CD4-positive, alpha-beta T cell treated with Interleukin-12 subunit alpha and Interleukin-12 subunit beta, for 1 hour (primary cell): ENCODE measurements at regions not wholly inside any gene's neighbourhood (a gene's known extent, or its start where the extent isn't known, plus 50 kb on each side); places are given as distances from the start of the nearest gene placed in this dataset.

Experiments used
- DNase-seq: peaks from one replicate; pipeline ENCODE4 v3.0.0-alpha.2; 2020

DNA sequence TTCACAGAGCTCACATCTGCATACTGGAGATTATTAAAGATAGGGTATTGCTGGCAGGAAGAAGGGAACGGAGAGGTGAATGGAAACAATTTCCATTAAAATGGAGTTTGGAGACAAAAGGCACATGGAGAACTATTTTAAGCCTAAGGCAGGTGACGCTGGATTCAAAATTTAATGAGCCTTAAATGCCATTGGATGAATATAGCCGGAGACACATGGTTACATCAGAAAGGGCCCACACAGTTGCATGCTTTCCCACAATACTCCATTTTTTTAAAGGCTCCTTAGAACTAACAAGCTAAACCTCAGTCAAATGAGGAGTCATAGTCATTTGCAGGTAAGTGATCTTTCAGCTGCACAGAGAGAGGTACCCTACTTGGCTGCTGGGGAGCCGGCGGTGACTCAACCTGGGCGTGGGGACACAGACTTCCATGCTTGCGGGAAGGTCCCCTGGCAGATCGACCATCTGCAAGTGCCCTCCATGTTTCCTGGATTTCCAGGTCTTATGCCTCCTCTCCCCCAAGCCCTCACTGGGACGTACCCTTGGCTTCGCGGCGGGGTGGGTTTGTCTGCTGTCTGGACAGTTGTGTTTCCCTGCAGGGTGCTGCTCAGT lies 259.2 kb downstream of the CBLN1 start:
- DNase-seq, result no peak

DNA sequence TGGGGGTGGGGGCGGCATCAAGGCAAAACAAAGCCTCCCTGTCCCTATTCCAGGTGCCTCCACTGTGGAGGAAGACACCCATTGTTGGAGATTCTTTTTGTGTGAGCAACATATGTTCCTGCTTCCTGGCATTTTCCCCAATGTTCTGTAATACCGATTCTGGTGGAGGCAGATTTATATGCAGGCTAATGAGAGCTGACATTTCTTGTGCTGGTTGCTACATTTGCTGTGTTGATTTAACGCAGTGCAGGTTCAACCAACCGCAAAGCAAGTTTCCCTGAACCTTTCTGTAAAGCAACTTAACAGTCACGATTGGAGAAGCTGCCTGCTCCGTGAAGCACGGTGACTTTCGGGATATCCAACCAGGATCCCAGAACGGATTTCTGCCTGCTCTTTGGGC lies 260.5 kb downstream of the CBLN1 start:
- no peak for DNase-seq

DNA sequence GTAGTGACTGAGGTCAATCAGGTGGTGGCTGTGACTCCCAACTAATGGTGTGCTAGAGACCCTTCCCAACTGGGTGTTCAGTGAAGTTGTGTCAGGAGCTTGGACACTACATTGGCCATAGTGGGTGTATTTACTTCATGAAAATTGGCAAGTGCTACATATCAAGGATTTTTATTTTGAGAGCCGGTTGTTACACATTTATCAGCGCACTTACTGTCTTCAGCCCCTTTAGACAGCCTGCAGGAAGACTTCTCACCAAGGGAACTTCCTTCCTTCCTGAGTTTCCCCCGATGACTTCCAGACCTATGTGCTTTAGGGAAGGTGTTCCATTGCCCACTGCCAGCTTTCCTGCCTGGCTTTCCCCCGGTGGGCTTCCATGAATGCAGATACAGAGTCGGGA lies 261.2 kb downstream of the CBLN1 start:
- no peak for DNase-seq

DNA sequence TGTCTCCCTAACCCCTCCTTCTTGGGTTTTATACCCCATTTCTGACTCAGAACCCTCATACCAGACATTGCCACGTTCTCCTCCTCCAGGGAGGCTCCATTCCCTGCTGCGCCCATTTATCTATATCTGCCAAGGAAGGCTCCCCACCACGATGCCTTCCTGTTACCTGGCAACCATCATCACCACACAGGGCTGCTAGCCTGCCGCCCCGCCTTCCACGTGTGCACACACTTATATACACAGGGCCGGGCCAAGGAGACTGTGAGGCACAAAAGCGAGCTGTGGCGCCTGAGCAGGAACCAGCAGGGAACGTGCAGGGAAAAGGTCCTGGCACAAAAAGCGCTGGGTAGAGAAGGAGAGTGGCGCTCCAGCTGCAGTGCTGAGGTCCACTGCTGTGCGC lies 261.8 kb downstream of the CBLN1 start:
- no peak for DNase-seq

DNA sequence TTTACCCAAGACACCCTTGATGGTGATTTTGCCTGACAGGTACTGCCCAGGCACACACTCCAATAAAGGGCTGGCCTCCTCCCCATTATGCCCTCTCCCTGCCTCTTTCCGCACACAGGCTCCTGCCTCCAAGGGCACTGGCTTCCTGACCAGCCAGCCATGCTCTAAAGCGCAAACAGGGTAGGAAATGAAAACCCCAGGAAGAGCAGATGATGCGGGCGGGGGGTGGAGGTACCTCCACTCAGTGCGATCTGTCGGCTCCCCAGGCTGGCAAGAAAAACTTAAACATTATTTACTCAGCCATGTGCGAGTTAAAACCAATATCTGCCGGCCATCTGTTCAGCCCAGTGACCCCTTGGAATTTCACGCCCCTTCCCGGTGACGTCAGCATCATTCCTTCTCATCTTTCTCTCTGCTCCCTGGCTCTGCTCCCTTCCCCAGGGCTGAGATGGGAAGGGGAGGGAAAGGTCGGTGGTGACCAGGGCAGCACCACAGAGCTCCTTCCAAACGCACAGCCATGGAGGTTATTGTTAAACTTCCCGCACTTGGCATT lies 262.5 kb downstream of the CBLN1 start:
- no peak for DNase-seq

DNA sequence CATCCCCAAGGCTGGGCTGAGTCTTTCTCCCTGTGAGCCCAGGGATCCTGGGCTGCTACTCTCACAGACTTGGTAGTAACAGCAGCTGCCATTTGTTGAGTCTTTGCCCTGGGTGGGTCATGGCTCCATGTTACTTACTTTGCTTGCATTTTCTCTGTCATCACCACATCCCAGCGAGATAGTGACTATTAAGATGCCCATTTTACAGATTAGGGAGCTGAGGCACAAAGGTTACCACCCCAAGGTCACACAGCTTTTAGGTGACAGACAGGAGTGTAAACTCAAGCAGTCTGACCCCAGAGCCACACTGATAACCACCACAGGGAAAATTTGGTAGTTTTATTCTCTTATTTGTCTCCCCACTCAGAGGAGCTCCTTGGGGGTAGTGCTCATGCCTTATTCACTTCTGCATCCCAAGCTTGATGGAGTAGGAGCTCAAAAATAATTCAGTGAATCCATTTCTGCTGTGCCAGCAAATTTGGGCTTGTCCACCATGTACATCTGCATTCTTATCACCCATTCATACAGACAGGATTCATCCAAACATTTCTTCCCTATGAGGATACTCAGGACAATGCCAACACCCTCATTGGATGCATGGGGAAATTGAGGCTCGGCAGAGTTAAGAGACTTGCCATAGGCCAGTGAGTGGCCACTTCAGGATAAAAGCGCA lies 263.2 kb downstream of the CBLN1 start:
- no peak for DNase-seq

DNA sequence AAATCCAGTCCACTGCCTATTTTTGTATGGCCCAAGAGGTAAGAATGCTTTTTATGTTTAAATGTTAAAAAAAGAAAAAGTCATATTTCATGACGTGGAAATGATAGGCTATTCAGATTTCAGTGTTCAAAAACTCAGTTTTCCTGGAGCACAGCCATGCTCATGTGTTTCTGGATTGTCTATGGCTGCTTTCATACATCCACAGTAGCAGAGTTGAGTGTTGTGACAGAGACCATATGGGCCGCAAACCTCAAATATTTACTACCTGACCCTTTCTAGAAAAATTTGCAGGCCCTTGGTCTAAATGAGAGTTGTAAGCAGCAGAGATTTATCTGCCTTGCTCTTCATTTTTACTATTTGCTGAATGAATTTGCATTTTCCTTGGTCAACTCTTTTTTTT lies 264.1 kb downstream of the CBLN1 start:
- no peak for DNase-seq

DNA sequence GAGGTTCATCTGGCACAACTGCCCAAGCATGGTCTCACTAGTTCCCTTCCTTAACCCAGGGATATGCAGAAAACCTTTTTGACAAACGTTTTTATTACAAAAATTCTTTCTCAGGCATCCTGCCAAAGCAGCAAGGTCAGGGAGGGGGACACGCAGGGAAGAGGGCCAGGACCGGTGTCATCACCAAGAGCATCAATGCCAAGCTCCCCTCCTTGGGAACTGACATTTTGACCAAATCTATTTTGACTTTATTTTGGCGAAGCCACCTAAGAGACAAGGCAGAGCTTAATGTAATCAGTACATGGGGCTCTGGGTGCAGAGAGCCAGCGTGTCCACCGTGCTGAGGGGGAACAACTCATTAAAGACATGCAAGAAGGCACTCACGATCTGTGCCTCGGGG lies 265.2 kb downstream of the CBLN1 start:
- DNase-seq, result no peak

DNA sequence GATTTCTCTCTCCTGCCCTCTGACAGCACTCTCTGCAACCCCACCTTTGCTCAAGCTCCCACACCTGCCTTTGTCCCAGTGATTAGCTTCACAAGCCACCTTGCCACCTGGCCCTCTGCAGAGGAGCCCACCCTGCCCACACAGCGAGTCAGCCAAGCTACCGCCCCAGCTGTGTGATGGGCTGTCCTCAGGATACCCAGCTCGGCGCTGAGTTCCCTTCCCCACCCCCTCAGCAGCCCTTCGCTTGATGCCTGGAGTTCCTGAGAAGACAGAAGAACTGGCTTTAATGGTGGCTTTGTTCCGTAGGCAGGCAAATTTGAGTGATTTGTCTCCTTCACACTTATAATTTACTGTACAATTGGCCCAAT lies 266.4 kb downstream of the CBLN1 start:
- no peak for DNase-seq

DNA sequence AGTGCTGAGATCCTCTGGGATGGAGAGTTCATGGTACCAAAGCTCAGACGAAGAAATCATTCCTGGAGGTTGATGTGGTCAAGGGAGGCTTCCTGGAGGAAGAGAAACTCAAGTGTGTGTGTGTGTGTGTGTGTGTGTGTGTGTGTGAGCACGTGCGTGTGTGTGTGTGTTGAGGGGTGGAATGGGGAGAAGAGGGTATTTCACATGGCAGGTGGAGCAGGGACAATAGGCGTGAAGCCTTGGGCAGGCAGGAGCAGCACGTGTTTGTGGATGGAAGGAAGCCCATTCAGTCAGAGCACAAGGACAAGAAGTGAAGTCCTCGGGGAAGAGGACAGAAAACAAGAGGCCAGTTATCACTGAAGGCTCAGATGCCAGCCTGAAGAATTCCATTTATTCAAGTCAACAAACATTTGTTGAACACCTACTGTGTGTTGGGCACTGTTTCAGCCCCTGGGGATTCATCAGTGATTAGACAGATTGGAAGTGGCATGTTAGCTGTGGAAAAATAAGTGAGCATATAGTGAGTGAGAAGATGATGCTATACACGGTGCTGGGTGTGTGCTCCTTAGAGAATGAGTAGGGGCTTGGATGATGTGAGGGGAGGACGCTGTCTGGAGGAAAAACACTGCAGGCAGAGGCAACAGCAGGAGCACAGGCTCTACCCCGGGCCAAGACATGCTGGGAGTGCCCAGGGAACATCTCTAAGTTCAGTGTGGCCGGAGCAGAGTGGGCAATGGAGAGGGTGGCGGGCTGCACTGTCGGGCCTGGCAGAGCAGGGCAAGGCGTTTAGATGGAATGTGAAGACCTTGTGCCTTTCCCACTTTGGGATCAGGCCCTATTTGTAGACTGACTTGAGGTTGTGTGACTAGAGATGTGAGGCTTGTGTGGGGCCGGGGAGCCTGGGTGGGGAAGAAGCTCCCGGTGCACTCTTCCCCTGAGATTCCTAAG lies 267.1 kb downstream of the CBLN1 start:
- DNase-seq, result no peak

DNA sequence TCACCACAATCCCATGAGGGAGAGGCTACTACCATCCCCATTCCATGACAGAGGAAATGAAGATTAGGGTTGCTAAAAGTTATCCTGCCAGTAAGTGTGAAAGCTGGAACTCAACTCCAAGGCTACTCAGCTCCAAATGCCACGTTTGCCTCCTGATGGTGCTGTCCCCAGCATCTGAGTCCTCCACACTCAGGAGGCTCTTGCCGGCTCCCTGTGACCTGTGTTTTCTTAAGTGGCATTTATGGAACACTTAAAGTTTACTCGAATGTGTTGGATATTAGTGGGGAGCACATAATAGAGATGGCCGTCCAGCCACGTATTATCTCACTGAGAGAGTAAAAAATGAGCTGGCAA lies 267.9 kb downstream of the CBLN1 start:
- DNase-seq, result no peak

DNA sequence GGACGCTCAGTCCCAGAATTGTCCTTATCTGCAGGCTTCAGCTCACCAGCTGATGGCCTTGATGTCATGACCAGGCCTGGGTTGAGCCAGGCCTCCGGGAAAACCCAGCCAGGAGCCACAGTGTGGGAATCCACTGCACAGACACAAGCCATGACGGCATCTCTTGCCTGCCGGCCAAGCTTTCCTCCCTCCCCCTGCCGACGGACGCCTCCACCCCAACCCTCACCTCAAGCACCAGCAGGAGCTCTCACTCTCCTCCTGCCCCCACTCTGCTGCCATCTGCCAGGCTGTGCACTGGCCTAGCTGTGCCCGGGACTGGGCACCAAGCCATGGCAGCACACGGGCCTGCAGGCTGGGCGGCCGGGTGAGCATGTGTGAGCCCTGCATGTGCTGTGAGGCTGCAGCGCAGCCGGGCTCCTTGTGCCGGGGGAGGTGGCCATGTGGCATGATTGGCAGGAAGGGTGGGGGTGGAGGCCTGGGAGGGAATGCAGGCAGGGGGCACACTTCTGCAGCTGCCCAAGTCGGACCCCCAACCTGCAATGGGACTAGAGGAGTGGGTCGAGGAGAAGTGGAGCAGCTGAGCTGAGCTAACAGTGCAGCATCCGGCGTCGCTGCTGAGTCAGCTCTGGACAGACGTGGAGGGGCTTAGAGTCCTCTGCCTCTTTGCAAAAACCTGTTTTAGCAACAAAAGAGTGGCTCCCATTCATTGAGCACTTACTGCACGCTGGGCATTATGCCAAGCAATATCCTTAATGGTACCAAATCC lies 268.5 kb downstream of the CBLN1 start:
- DNase-seq, result no peak

DNA sequence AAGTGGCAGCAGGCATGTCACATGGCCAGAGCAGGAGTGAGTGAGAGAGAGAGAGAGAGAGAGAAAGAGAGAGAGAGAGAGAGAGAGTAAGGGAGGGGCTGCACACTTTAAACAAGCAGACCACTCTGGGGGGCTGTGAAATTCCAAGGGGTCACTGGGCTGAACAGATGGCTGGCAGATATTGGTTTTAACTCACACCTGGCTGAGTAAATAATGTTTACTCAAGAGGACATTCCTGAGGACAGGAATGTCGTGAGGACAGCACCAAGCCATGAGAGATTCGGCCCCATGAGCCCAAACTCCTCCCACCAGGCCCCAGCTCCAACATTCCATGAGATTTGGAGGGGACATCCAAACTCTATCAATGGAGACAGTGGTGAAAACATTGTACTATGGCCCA lies 269.7 kb downstream of the CBLN1 start:
- no peak for DNase-seq

DNA sequence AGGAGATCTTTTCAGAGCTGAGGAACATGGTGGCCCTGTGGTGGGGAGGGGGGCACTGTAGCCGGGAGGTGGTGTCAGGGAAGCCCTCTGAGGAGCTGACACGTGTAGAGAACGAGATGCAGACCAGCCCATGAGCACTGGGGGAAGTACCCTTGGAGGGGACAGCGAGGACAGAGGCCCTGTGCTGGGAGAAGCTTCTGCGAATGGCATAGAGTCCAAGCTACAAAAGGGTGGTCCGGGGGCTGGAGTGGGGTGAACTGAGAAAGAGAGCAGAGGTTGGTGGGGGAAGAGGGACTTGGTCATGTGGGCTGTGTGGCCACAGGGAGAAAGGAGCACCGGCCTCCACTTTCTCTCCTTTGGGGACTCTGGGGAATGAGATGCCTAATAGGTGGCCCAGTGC lies 270.8 kb downstream of the CBLN1 start:
- DNase-seq, result no peak

DNA sequence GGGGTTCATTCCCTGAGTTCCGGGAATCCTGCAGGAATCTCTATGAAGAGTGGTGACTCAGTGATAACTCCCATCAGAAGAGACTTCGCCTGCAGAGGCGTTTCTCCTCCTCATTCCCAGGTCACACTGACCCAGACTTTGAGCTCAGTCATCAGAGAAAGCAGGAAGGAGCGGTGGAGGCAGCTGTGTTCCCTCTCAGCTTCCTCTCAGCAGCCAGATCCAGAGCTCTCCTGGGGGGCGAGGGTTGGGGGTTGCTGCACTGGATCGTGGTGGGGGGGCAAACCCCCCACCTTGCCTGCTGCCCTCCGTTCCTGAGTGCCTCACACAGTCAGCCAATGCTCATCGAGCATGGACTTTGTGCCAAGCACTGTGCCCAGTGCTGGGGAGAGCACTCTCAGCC lies 271.2 kb downstream of the CBLN1 start:
- no peak for DNase-seq

DNA sequence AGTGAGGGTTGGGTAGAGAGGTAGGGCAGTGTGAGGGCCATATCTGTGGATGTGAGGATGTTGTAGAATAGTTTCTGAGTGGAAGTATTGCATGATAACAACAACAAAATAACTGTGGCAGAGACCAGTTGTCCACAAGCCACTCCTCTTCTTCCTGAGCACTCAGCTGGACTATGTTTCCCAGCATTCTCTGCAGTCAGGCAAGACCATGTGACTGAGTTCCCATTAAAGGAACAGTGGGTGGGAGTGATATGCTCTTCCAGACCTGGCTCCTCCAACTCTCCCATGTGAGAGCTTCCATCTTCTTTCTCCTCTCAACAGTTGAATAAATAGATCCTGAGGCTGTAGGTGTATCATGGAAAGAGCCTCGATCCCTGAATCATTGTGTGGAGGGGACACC lies 272.4 kb downstream of the CBLN1 start:
- DNase-seq, result no peak

DNA sequence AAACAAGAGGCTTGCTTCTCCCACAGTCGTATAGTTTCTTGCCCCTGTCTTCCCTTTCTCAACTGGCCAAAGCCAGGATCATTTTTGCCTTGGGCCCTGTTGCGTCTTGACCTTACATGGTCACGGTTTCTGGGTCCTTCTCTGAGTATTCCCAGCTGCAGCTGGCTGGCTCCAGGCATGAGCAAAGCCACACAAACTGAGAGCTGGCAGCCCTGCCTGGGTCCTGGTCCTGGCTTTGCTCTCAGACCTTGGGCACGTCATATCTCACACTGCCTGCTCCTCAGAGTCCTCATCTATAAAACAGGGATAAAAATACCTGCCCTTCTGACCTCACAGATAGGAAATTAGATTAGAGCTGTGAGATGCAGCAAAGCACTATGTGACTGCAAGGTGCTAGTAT lies 277.6 kb downstream of the CBLN1 start:
- DNase-seq, result no peak

DNA sequence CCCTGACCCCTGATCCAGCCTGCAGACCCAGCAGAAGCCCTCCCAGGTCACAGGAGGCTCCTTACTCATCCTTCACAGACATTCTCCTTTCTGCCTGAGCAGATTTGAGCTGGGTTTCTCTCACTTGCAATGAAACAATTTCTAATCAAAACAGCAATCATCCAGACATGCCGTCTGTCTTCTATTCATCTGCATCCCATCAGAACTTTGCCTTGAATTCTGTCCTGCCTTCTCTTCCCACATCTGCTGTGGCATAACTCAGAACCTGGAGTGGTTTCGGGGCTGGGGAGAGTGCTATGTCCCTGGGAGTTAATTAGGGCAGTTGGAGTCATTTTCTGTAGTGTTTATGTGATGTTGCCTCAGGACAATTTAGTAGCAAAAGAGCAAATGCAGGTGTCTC lies 278.6 kb downstream of the CBLN1 start:
- no peak for DNase-seq

DNA sequence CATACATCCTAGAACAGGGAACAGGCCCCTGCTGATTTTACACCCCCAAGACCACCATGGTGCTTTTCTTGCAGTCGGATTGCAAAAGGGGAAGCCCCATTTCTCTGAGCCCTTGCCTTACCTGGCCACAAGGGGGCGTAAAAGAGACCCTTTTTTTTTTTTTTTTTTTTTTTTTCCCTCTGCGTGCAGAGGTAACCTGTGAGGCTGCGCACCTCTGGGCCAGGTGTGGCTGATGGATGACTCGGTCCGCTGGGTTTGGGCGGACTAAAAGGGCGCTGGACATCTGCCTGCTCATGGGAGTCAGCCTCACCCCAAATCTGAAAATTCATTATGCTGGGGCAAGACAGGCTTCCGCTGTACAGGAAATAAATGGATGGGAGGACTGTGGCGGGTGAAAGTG lies 281.0 kb downstream of the CBLN1 start:
- DNase-seq, result no peak

DNA sequence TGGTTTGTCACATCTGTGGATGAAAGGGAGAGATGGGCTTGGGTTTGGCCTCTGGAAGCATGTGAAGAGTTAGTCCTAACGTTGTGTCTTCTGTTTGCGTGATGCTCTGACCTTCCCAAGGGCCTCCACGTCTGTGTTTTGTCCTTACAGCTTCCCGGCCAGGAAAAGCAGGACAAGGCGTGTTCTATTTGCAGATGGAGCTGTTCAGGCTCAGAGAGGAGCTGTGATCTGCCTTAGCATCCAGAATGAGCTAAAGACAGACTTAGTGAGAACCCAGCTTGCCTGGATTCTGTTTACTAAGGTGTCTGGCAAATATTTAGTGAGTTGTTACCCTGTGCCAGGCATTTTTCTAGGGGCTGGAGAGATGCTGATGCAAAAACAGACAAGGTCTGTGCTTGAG lies 282.1 kb downstream of the CBLN1 start:
- DNase-seq, result no peak

DNA sequence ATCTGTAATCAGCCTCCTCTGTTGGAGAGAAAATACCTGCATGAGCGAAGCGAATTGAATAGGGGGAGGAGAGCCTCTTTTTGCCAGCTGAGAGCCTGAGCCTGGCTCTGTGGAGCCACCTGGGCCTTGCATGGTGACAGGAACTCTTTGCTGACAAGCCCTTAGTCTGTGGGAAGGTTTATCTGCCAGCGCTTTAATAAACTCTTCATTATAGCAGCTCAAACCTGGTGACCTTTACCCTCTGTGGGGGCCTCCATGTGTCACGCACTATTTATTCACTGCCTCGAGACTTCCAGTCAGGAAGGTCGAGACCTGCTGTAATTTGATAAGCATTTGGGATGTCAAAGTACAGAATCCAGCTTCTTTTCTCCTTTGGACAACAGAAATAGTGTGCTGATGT lies 282.6 kb downstream of the CBLN1 start:
- DNase-seq, result no peak

DNA sequence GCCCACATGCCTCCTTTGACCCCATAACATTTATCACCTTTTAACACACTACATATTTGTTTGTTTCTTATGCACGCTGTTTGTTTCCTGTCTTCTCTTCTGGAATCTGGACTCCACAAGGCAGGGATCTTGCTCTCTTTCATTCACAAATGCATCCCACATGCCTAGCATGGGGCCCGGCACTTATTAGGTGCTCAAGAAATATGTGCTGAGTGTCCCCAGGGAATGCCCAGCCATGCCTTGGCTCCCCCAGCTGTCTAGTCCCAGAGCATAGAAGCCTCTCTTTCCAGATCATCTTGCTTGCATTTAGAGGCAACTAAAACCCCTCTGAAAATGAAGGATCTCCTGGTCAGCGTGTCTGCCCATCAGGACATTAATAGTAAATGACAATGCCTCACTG lies 283.7 kb downstream of the CBLN1 start:
- no peak for DNase-seq

DNA sequence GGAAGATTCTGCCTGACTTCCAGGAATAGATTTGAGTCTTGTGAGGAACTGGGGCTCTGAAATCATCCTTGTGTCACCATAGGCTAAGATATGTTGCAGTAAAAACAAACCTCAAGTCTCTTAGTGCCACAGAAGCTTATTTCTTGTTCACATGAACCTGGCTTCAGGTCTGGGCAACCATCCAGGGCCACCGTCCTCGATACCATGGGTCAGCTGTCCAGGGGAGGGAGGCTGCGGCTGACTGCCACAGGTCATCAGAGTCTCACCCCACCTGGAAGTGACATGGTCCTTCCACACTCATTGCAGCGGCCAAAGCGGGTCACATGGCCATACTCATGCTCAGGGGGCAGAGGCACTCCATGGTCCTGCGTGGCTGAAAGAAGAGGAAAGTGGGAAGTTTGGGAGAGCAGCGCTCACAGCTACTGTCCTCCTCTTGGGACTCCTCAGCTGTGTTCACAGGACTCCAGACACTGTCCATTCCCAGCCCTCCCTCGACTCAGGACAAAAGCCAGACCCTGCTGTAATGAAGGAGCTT lies 284.5 kb downstream of the CBLN1 start:
- DNase-seq, result no peak
